ENCODE measurements at regions not wholly inside any gene's neighbourhood (a gene's known extent, or its start where the extent isn't known, plus 50 kb on each side); places are given as distances from the start of the nearest gene placed in this dataset.
A peak's percentile ranks its signal among the peaks of the same experiment; 100 is the strongest.
"Not testable (repeated sequence)": the region's sequence is repeated elsewhere in the genome, so short reads cannot be mapped to it uniquely, and the experiment has no call there.

GRCh38 chr10:94115725-94116124 lies 122.0 kb downstream of the PLCE1 start:
- DNase-seq, result peak; percentile 31
- in situ Hi-C loops (cut with HindIII; ENCODE audit: low pct_ligation_motif_present, low pct_unique_long_range_greater_than_20kb, low sequenced_read_pairs), result no loop called here

- DNase-seq, result no peak
- in situ Hi-C loops (cut with HindIII; ENCODE audit: low pct_ligation_motif_present, low pct_unique_long_range_greater_than_20kb, low sequenced_read_pairs), result no loop called here
Observed at GRCh38 chr10:94116848-94117247, 123.1 kb downstream of the PLCE1 start.

- in situ Hi-C loops (cut with HindIII; ENCODE audit: low pct_ligation_motif_present, low pct_unique_long_range_greater_than_20kb, low sequenced_read_pairs), result no loop called here
- DNase-seq, result no peak
Observed at GRCh38 chr10:94122211-94122610, 128.5 kb downstream of the PLCE1 start.

GRCh38 chr10:94123258-94123995 lies 129.7 kb downstream of the PLCE1 start:
- in situ Hi-C loops (cut with HindIII; ENCODE audit: low pct_ligation_motif_present, low pct_unique_long_range_greater_than_20kb, low sequenced_read_pairs), result no loop called here
- peak; percentile 80 for DNase-seq

GRCh38 chr10:94124147-94124546 lies 130.4 kb downstream of the PLCE1 start:
- in situ Hi-C loops (cut with HindIII; ENCODE audit: low pct_ligation_motif_present, low pct_unique_long_range_greater_than_20kb, low sequenced_read_pairs), result not testable (repeated sequence)

GRCh38 chr10:94125268-94125667 lies 131.5 kb downstream of the PLCE1 start:
- in situ Hi-C loops (cut with HindIII; ENCODE audit: low pct_ligation_motif_present, low pct_unique_long_range_greater_than_20kb, low sequenced_read_pairs); DNase-seq: not testable (repeated sequence)

More at GRCh38 chr10:94124147-94124546, 130.4 kb downstream of the PLCE1 start:
- not testable (repeated sequence) for DNase-seq

GRCh38 chr10:94125856-94126255 lies 132.1 kb downstream of the PLCE1 start:
- DNase-seq, result no peak
- in situ Hi-C loops (cut with HindIII; ENCODE audit: low pct_ligation_motif_present, low pct_unique_long_range_greater_than_20kb, low sequenced_read_pairs), result no loop called here

GRCh38 chr10:94129393-94130130 lies 135.8 kb downstream of the PLCE1 start:
- peak; percentile 17 for DNase-seq
- in situ Hi-C loops (cut with HindIII; ENCODE audit: low pct_ligation_motif_present, low pct_unique_long_range_greater_than_20kb, low sequenced_read_pairs), result no loop called here

- DNase-seq, result no peak
- in situ Hi-C loops (cut with HindIII; ENCODE audit: low pct_ligation_motif_present, low pct_unique_long_range_greater_than_20kb, low sequenced_read_pairs), result no loop called here
Observed at GRCh38 chr10:94131885-94132284, 138.2 kb downstream of the PLCE1 start.

- in situ Hi-C loops (cut with HindIII; ENCODE audit: low pct_ligation_motif_present, low pct_unique_long_range_greater_than_20kb, low sequenced_read_pairs), result no loop called here
- no peak for DNase-seq
Observed at GRCh38 chr10:94133239-94133638, 139.5 kb downstream of the PLCE1 start.

GRCh38 chr10:94137747-94138146 lies 144.0 kb downstream of the PLCE1 start:
- in situ Hi-C loops (cut with HindIII; ENCODE audit: low pct_ligation_motif_present, low pct_unique_long_range_greater_than_20kb, low sequenced_read_pairs), result no loop called here
- DNase-seq, result no peak

- in situ Hi-C loops (cut with HindIII; ENCODE audit: low pct_ligation_motif_present, low pct_unique_long_range_greater_than_20kb, low sequenced_read_pairs), result no loop called here
Observed at GRCh38 chr10:94138391-94138790, 144.7 kb downstream of the PLCE1 start.

GRCh38 chr10:94143261-94143660 lies 149.5 kb downstream of the PLCE1 start:
- no peak for DNase-seq
- in situ Hi-C loops (cut with HindIII; ENCODE audit: low pct_ligation_motif_present, low pct_unique_long_range_greater_than_20kb, low sequenced_read_pairs), result no loop called here

More at GRCh38 chr10:94138391-94138790, 144.7 kb downstream of the PLCE1 start:
- no peak for DNase-seq

GRCh38 chr10:94146313-94146712 lies 152.6 kb downstream of the PLCE1 start:
- DNase-seq, result no peak
- in situ Hi-C loops (cut with HindIII; ENCODE audit: low pct_ligation_motif_present, low pct_unique_long_range_greater_than_20kb, low sequenced_read_pairs), result no loop called here

- DNase-seq, result no peak
- in situ Hi-C loops (cut with HindIII; ENCODE audit: low pct_ligation_motif_present, low pct_unique_long_range_greater_than_20kb, low sequenced_read_pairs), result no loop called here
Observed at GRCh38 chr10:94146746-94147145, 153.0 kb downstream of the PLCE1 start.

- in situ Hi-C loops (cut with HindIII; ENCODE audit: low pct_ligation_motif_present, low pct_unique_long_range_greater_than_20kb, low sequenced_read_pairs), result no loop called here
Observed at GRCh38 chr10:94149702-94150101, 156.0 kb downstream of the PLCE1 start.

GRCh38 chr10:94150541-94151184 lies 156.9 kb downstream of the PLCE1 start:
- no peak for DNase-seq
- in situ Hi-C loops (cut with HindIII; ENCODE audit: low pct_ligation_motif_present, low pct_unique_long_range_greater_than_20kb, low sequenced_read_pairs), result no loop called here

More at GRCh38 chr10:94149702-94150101, 156.0 kb downstream of the PLCE1 start:
- no peak for DNase-seq

GRCh38 chr10:94155722-94156271 lies 162.1 kb downstream of the PLCE1 start:
- in situ Hi-C loops (cut with HindIII; ENCODE audit: low pct_ligation_motif_present, low pct_unique_long_range_greater_than_20kb, low sequenced_read_pairs), result no loop called here
- no peak for DNase-seq

GRCh38 chr10:94156453-94156852 lies 162.7 kb downstream of the PLCE1 start:
- in situ Hi-C loops (cut with HindIII; ENCODE audit: low pct_ligation_motif_present, low pct_unique_long_range_greater_than_20kb, low sequenced_read_pairs), result no loop called here
- no peak for DNase-seq
